WTC11 (cell line): ENCODE measurements at regions not wholly inside any gene's neighbourhood (a gene's known extent, or its start where the extent isn't known, plus 50 kb on each side); places are given as distances from the start of the nearest gene placed in this dataset.

Experiments used
- ATAC-seq: fragments of 200-7000 bp; cut with Tn5 transposase; 2 replicates; pipeline ENCODE4 v1.10.0; 2021; ENCODE audit warnings: mild to moderate bottlenecking, moderate library complexity
- CTCF ChIA-PET: fragments of 300-600 bp; sonication (Branson Sonifier 250); formaldehyde crosslinking; loops from one replicate; lab custom pipeline; 2021; ENCODE audit warnings: antibody characterized with exemption; lab: Charles Lee
- POLR2A ChIA-PET: fragments of 350-600 bp; sonication (Branson Sonifier 250); formaldehyde crosslinking; loops from one replicate; lab custom pipeline; 2021; ENCODE audit warnings: antibody characterized with exemption; lab: Charles Lee
- DNase-seq: peaks from one replicate; pipeline ENCODE4 v3.0.0; 2021; ENCODE audit warnings: low spot score
- H3K27ac Mint-ChIP-seq: 2 replicates; pipeline ENCODE4 v1.8.0; 2021; ENCODE audit warnings: mixed read lengths
- H3K27me3 Mint-ChIP-seq: 2 replicates; pipeline ENCODE4 v1.8.0; 2021; ENCODE audit warnings: low read depth, mild to moderate bottlenecking, moderate library complexity, mixed read lengths
- H3K36me3 Mint-ChIP-seq: 2 replicates; pipeline ENCODE4 v1.8.0; 2021; ENCODE audit warnings: mixed read lengths
- H3K4me1 Mint-ChIP-seq: 2 replicates; pipeline ENCODE4 v1.8.0; 2022; ENCODE audit warnings: mixed read lengths
- H3K4me3 Mint-ChIP-seq: 2 replicates; pipeline ENCODE4 v1.8.0; 2021; ENCODE audit warnings: mild to moderate bottlenecking, moderate library complexity, mixed read lengths
- H3K9me3 Mint-ChIP-seq: 2 replicates; pipeline ENCODE4 v1.8.0; 2021; ENCODE audit warnings: mixed read lengths
- AR ChIP-seq: fragments of 250-450 bp; sonication (Bioruptor Pico); IDR thresholded peaks from 2 replicates; pipeline ENCODE4 v1.9.0; 2021; ENCODE audit warnings: mild to moderate bottlenecking
- ATF1 ChIP-seq: sonication (generic); formaldehyde crosslinking; IDR thresholded peaks from 2 replicates; pipeline ENCODE4 v1.8.1; 2023; ENCODE audit warnings: mild to moderate bottlenecking, moderate library complexity, missing genetic modification reagents
- ATF6 ChIP-seq: sonication (generic); formaldehyde crosslinking; IDR thresholded peaks from 2 replicates; pipeline ENCODE4 v1.8.1; 2023; ENCODE audit warnings: mild to moderate bottlenecking, missing genetic modification reagents
- CREB1 ChIP-seq: sonication (generic); formaldehyde crosslinking; IDR thresholded peaks from 2 replicates; pipeline ENCODE4 v1.8.0; 2023; ENCODE audit warnings: mild to moderate bottlenecking, missing genetic modification reagents
- FOXJ3 ChIP-seq: sonication (generic); formaldehyde crosslinking; IDR thresholded peaks from 2 replicates; pipeline ENCODE4 v1.9.0; 2021; ENCODE audit warnings: missing genetic modification reagents, mild to moderate bottlenecking, borderline replicate concordance
- HMGA2 ChIP-seq: fragments of 250-450 bp; sonication (Bioruptor Pico); IDR thresholded peaks from 2 replicates; pipeline ENCODE4 v1.4.0; 2021; ENCODE audit warnings: mild to moderate bottlenecking, moderate library complexity
- JAZF1 ChIP-seq: fragments of 250-450 bp; sonication (Bioruptor Pico); IDR thresholded peaks from 2 replicates; pipeline ENCODE4 v1.9.0; 2021; ENCODE audit warnings: moderate library complexity, mild to moderate bottlenecking, inconsistent platforms
- JUN ChIP-seq: sonication (generic); formaldehyde crosslinking; IDR thresholded peaks from 2 replicates; pipeline ENCODE4 v1.8.0; 2023; ENCODE audit warnings: mild to moderate bottlenecking, missing genetic modification reagents
- MLX ChIP-seq: sonication (generic); formaldehyde crosslinking; IDR thresholded peaks from 2 replicates; pipeline ENCODE4 v1.8.1; 2023; ENCODE audit warnings: mild to moderate bottlenecking, missing genetic modification reagents, moderate library complexity
- PREB ChIP-seq: sonication (generic); formaldehyde crosslinking; IDR thresholded peaks from 2 replicates; pipeline ENCODE4 v1.8.1; 2022; ENCODE audit warnings: mild to moderate bottlenecking, missing genetic modification reagents, moderate library complexity, borderline replicate concordance
- PRRX2 ChIP-seq: fragments of 250-450 bp; sonication (Bioruptor Pico); IDR thresholded peaks from 2 replicates; pipeline ENCODE4 v1.8.0; 2021; ENCODE audit warnings: mild to moderate bottlenecking
- SP1 ChIP-seq: sonication (generic); formaldehyde crosslinking; conservative IDR thresholded peaks from 2 replicates; pipeline ENCODE4 v1.8.1; 2022; ENCODE audit warnings: missing genetic modification reagents
- STAT6 ChIP-seq: sonication (generic); formaldehyde crosslinking; conservative IDR thresholded peaks from 2 replicates; pipeline ENCODE4 v1.8.1; 2023; ENCODE audit warnings: mild to moderate bottlenecking, low read depth, missing genetic modification reagents, moderate library complexity
- USF1 ChIP-seq: sonication (generic); formaldehyde crosslinking; IDR thresholded peaks from 2 replicates; pipeline ENCODE4 v1.8.0; 2022; ENCODE audit warnings: mild to moderate bottlenecking, missing genetic modification reagents
- ZNF121 ChIP-seq: sonication (generic); formaldehyde crosslinking; IDR thresholded peaks from 2 replicates; pipeline ENCODE4 v1.8.0; 2023; ENCODE audit warnings: missing genetic modification reagents
- ZNF532 ChIP-seq: fragments of 250-450 bp; sonication (Bioruptor Pico); IDR thresholded peaks from 2 replicates; pipeline ENCODE4 v1.9.0; 2021; ENCODE audit warnings: mild to moderate bottlenecking, borderline replicate concordance
- ZNF671 ChIP-seq: fragments of 250-450 bp; sonication (Bioruptor Pico); IDR thresholded peaks from 2 replicates; pipeline ENCODE4 v1.8.0; 2021; ENCODE audit warnings: mild to moderate bottlenecking

GRCh38 chr11:24226606-24227005, 270.2 kb upstream of the LUZP2 start:
- CTCF ChIA-PET: no interaction called here
- Mint-ChIP-seq H3K36me3 (no peaks in the 10 kb centered on the region), H3K4me3 (no peak overlapping the region), H3K4me1 (no peaks in the 10 kb centered on the region)
- ATAC-seq: no peak
- no peak for DNase-seq
- TF ChIP-seq MLX (CRISPR knock-in tag) (no peak), HMGA2 (CRISPR knock-in tag) (no peak), STAT6 (CRISPR knock-in tag) (no peak), ZNF121 (no peak), AR (CRISPR knock-in tag) (no peak), FOXJ3 (no peak), PREB (no peak)
- TF ChIP-seq, all 79 proteins: peak for 0
- Mint-ChIP-seq H3K27ac (no peak overlapping the region), H3K27me3 (no peaks in the 10 kb centered on the region), H3K9me3 (peaks cover 15% of the 10 kb centered on the region)
- POLR2A ChIA-PET: no interaction called here

- no peaks in the 10 kb centered on the region for H3K27me3 Mint-ChIP-seq
- no peak for DNase-seq
- no peak for TF ChIP-seq USF1 (CRISPR knock-in tag)
- no peak for TF ChIP-seq JAZF1 (CRISPR knock-in tag)
- TF ChIP-seq CREB1 (CRISPR knock-in tag): no peak
- no peak for TF ChIP-seq ATF1 (CRISPR knock-in tag)
- no peak for TF ChIP-seq PRRX2 (CRISPR knock-in tag)
- TF ChIP-seq HMGA2 (CRISPR knock-in tag): no peak
- no peaks in the 10 kb centered on the region for H3K4me1 Mint-ChIP-seq
- no peak overlapping the region for H3K27ac Mint-ChIP-seq
- no peak for ATAC-seq
- no peak overlapping the region for H3K4me3 Mint-ChIP-seq
- H3K9me3 Mint-ChIP-seq: peaks cover 4% of the 10 kb centered on the region
- ChIA-PET POLR2A (no interaction called here), CTCF (interaction anchor here (0.6 kb wide), 1 partner anchor 625 kb away, joined by 3 read pairs; no protein-coding TSS in a partner anchor)
- H3K36me3 Mint-ChIP-seq: no peaks in the 10 kb centered on the region
Observed at GRCh38 chr11:24233041-24233440, 263.8 kb upstream of the LUZP2 start.

GRCh38 chr11:24234822-24235508, 261.9 kb upstream of the LUZP2 start:
- CTCF ChIA-PET: no interaction called here
- POLR2A ChIA-PET: interaction anchor here (0.5 kb wide), 1 partner anchor 479 kb away, joined by 3 read pairs; no protein-coding TSS in a partner anchor
- TF ChIP-seq SP1 (CRISPR knock-in tag): no peak
- TF ChIP-seq JUN: no peak
- no peak for TF ChIP-seq ATF6
- TF ChIP-seq ZNF671 (CRISPR knock-in tag): no peak
- TF ChIP-seq ZNF532 (CRISPR knock-in tag): no peak
- TF ChIP-seq HMGA2 (CRISPR knock-in tag): no peak

More at GRCh38 chr11:24234822-24235508, 261.9 kb upstream of the LUZP2 start:
- H3K9me3 Mint-ChIP-seq: peaks cover under 1% of the 10 kb centered on the region
- no peaks in the 10 kb centered on the region for H3K4me1 Mint-ChIP-seq
- H3K27me3 Mint-ChIP-seq: no peaks in the 10 kb centered on the region
- DNase-seq: no peak
- no peak overlapping the region for H3K4me3 Mint-ChIP-seq
- no peaks in the 10 kb centered on the region for H3K36me3 Mint-ChIP-seq
- no peak for ATAC-seq
- no peak overlapping the region for H3K27ac Mint-ChIP-seq
